DOHH2 (cell line): ENCODE measurements at regions not wholly inside any gene's neighbourhood (a gene's known extent, or its start where the extent isn't known, plus 50 kb on each side); places are given as distances from the start of the nearest gene placed in this dataset.
"Not testable (repeated sequence)": the region's sequence is repeated elsewhere in the genome, so short reads cannot be mapped to it uniquely, and the experiment has no call there.

Experiments used
- H3F3A ChIP-seq: fragments of 200-600 bp; sonication (generic), shearing (Covaris generic); 2 replicates; pipeline ENCODE4 v1.6.0; 2016; ENCODE audit warnings: antibody characterized with exemption, mild to moderate bottlenecking; ENCODE audit not compliant: control insufficient read depth, insufficient read depth
- H3K27ac ChIP-seq: fragments of 200-600 bp; sonication (generic); 2 replicates; pipeline ENCODE4 v1.5.1; 2014; ENCODE audit warnings: low read depth, mild to moderate bottlenecking, low read length, moderate library complexity
- H3K27me3 ChIP-seq: fragments of 200-600 bp; sonication (generic); 2 replicates; pipeline ENCODE4 v1.6.1; 2014; ENCODE audit warnings: mild to moderate bottlenecking, low read length, mixed read lengths; ENCODE audit not compliant: control insufficient read depth
- H3K36me3 ChIP-seq: fragments of 200-600 bp; sonication (generic); 2 replicates; pipeline ENCODE4 v1.6.1; 2014; ENCODE audit warnings: mild to moderate bottlenecking, low read length, moderate library complexity, mixed read lengths; ENCODE audit not compliant: control insufficient read depth
- H3K4me1 ChIP-seq: fragments of 200-600 bp; sonication (generic); 2 replicates; pipeline ENCODE4 v1.6.1; 2014; ENCODE audit warnings: mild to moderate bottlenecking, low read length, mixed read lengths; ENCODE audit not compliant: control insufficient read depth
- H3K4me2 ChIP-seq: fragments of 200-600 bp; sonication (generic); 2 replicates; pipeline ENCODE4 v1.6.0; 2014; ENCODE audit warnings: mild to moderate bottlenecking, low read length, moderate library complexity
- H3K4me3 ChIP-seq: fragments of 200-600 bp; sonication (generic); 2 replicates; pipeline ENCODE4 v1.5.1; 2014; ENCODE audit warnings: mild to moderate bottlenecking, low read length, mixed read lengths
- H3K79me2 ChIP-seq: fragments of 200-600 bp; sonication (generic); 2 replicates; pipeline ENCODE4 v1.6.1; 2014; ENCODE audit warnings: mild to moderate bottlenecking, low read length, mixed read lengths; ENCODE audit not compliant: control insufficient read depth
- H3K9me2 ChIP-seq: fragments of 200-600 bp; sonication (generic); replicated peaks from 2 replicates; pipeline ENCODE4 v1.6.1; 2014; ENCODE audit warnings: mild to moderate bottlenecking, low read length, mixed read lengths; ENCODE audit not compliant: control insufficient read depth
- H3K9me3 ChIP-seq: fragments of 200-600 bp; sonication (generic); 2 replicates; pipeline ENCODE4 v1.6.1; 2014; ENCODE audit warnings: antibody characterized with exemption, low read length, mixed read lengths; ENCODE audit not compliant: control insufficient read depth, insufficient read depth
- H4K20me1 ChIP-seq: fragments of 200-600 bp; sonication (generic); 2 replicates; pipeline ENCODE4 v1.6.0; 2014; ENCODE audit warnings: low read depth, mild to moderate bottlenecking, antibody characterized with exemption, low read length, moderate library complexity; ENCODE audit not compliant: control insufficient read depth, insufficient read depth
- CTCF ChIP-seq: fragments of 200-600 bp; sonication (generic); IDR thresholded peaks from one replicate; pipeline ENCODE4 v1.5.1; 2014; ENCODE audit warnings: antibody characterized with exemption, mild to moderate bottlenecking, low read depth, low read length; ENCODE audit not compliant: poor library complexity, severe bottlenecking
- EZH2phosphoT487 ChIP-seq: fragments of 200-600 bp; sonication (generic); IDR thresholded peaks from 2 replicates; pipeline ENCODE4 v1.6.1; 2017; ENCODE audit warnings: borderline replicate concordance, mild to moderate bottlenecking, antibody characterized with exemption, low read length, moderate library complexity, mixed read lengths

- not testable (repeated sequence) for H3K27me3 ChIP-seq, H4K20me1 ChIP-seq, H3K4me1 ChIP-seq, H3K4me2 ChIP-seq, H3K79me2 ChIP-seq, H3K4me3 ChIP-seq, H3K27ac ChIP-seq, H3F3A ChIP-seq, H3K36me3 ChIP-seq, H3K9me2 ChIP-seq
- H3K9me3 ChIP-seq, result peaks cover 36% of the 10 kb centered on the region
Observed at GRCh38 chr22:11312640-11313039, 4215.4 kb upstream of the OR11H1 start.

- peaks cover 31% of the 10 kb centered on the region for H3K9me3 ChIP-seq
- H3K4me3 ChIP-seq, H3K4me1 ChIP-seq, H3K27me3 ChIP-seq, H4K20me1 ChIP-seq, H3K4me2 ChIP-seq, H3K36me3 ChIP-seq, H3F3A ChIP-seq, H3K27ac ChIP-seq, H3K79me2 ChIP-seq, H3K9me2 ChIP-seq: not testable (repeated sequence)
Observed at GRCh38 chr22:11313040-11313759, 4214.8 kb upstream of the OR11H1 start.

DNA sequence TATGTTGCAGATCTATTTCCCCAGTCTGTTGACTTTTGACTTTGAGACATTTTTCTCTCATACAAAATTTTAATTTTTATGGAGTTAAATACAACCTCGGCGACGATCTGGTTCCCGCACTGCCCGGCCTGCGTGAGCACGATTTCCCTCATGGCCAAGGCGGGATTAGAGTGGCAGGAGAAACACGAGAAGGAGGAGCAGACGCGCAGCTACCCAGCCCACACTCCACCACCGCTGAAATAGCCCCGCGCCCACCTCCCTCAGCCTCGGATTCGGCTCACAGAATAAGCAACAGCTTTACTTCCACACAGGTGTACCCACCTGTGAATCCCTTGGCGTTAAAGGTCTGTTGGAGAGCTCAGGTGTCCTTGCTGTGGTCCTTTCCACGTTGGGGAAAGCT, 4209.4 kb upstream of the OR11H1 start:
- not testable (repeated sequence) for H3F3A ChIP-seq, H3K27ac ChIP-seq, H3K4me2 ChIP-seq, H3K9me3 ChIP-seq, H3K79me2 ChIP-seq, H3K4me3 ChIP-seq, H3K36me3 ChIP-seq, H4K20me1 ChIP-seq, H3K9me2 ChIP-seq, H3K4me1 ChIP-seq, H3K27me3 ChIP-seq

DNA sequence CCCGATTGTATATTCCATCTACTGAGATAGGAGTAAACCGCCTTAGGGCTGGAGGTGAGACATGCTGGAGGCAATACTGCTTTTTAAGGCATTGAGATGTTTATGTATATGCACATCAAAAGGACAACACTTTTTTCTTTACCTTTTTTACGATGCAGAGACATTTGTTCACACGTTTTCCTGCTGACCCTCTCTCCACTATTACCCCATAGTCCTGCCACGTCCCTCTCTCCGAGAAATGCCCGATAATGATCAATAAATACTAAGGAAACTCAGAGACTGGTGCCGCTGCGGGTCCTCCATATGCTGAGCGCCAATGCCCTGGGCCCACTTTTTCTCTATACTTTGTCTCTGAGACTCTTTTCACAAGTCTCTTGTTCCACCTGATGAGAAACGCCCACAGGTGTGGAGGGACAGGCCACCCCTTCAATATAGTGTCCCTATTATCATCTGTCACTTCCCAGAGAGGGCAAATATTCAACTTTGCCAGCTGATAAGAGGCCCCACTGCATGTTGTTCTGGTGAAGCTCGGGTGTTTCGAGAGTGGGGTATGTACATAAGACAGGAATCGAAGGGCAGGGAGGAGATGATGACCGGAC, 4203.5 kb upstream of the OR11H1 start:
- not testable (repeated sequence) for H3K4me3 ChIP-seq, H3K27me3 ChIP-seq, H3K36me3 ChIP-seq, H3K79me2 ChIP-seq, H3K27ac ChIP-seq, H3K9me2 ChIP-seq, H3K4me1 ChIP-seq, H3K4me2 ChIP-seq, H4K20me1 ChIP-seq, H3F3A ChIP-seq, H3K9me3 ChIP-seq

DNA sequence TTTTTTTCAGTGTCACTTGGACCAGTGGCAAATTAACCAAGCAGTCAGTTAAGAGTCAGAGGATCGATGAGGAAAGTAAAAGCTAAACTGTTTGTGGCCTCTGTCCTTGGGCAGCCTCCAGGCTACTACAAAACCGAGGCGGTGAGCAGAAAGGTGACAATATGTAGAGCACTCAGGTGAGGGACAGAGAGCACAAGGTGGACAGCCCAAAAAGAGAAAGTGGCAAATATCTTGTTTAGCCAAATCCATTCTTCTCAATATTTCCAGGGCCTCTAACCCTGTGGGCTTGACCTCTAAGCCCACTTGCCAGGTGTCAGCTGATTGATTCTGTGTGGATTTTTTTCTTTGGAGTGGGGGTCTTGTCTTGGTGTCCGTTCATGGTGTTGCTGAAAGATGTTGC, 4202.2 kb upstream of the OR11H1 start:
- no peak overlapping the region for H3K27ac ChIP-seq
- TF ChIP-seq EZH2phosphoT487 (no peak), CTCF (no peak)
- no peaks in the 10 kb centered on the region for H3K36me3 ChIP-seq
- H3K4me1 ChIP-seq, result no peaks in the 10 kb centered on the region
- H3K27me3 ChIP-seq, result no peaks in the 10 kb centered on the region
- H4K20me1 ChIP-seq, result no peaks in the 10 kb centered on the region
- no peaks in the 10 kb centered on the region for H3F3A ChIP-seq
- peaks cover 4% of the 10 kb centered on the region; the same call in 1 of the 2 replicates for H3K9me3 ChIP-seq
- H3K4me2 ChIP-seq, result no peak overlapping the region
- H3K79me2 ChIP-seq, result no peaks in the 10 kb centered on the region
- H3K4me3 ChIP-seq, result no peak overlapping the region
- no peaks in the 10 kb centered on the region for H3K9me2 ChIP-seq

GRCh38 chr22:11341387-11342068, 4186.5 kb upstream of the OR11H1 start:
- H3K4me3 ChIP-seq, H3K4me2 ChIP-seq, H3K27me3 ChIP-seq, H3F3A ChIP-seq, H3K36me3 ChIP-seq, H3K9me2 ChIP-seq, H3K4me1 ChIP-seq, H4K20me1 ChIP-seq, H3K9me3 ChIP-seq, H3K27ac ChIP-seq, H3K79me2 ChIP-seq: not testable (repeated sequence)

- H3F3A ChIP-seq, H3K9me2 ChIP-seq, H3K27ac ChIP-seq, H3K4me3 ChIP-seq, H3K4me1 ChIP-seq, H3K79me2 ChIP-seq, H4K20me1 ChIP-seq, H3K27me3 ChIP-seq, H3K36me3 ChIP-seq, H3K4me2 ChIP-seq: not testable (repeated sequence)
- H3K9me3 ChIP-seq, result peaks cover 23% of the 10 kb centered on the region
Observed at GRCh38 chr22:11351181-11351580, 4176.8 kb upstream of the OR11H1 start.
